CD4-positive, alpha-beta T cell (primary cell): ENCODE measurements at regions not wholly inside any gene's neighbourhood (a gene's known extent, or its start where the extent isn't known, plus 50 kb on each side); places are given as distances from the start of the nearest gene placed in this dataset.

Experiments used
- ATAC-seq: fragments of 200-7000 bp; cut with Tn5 transposase; one replicate; pipeline ENCODE4 v1.10.0; 2022; ENCODE audit warnings: mild to moderate bottlenecking; ENCODE audit not compliant: poor library complexity
- CTCF ChIA-PET: fragments of 350-600 bp; sonication (Branson Sonifier 250); formaldehyde crosslinking; loops from one replicate; lab custom pipeline; 2021; ENCODE audit warnings: antibody characterized with exemption, inconsistent platforms; lab: Charles Lee
- POLR2A ChIA-PET: fragments of 350-600 bp; sonication (Branson Sonifier 250); formaldehyde crosslinking; loops from one replicate; lab custom pipeline; 2021; ENCODE audit warnings: antibody characterized with exemption, inconsistent platforms; lab: Charles Lee
- DNase-seq, 14 experiments: peaks; one replicate each; pipeline ENCODE4 v3.0.0-alpha.2; 2013 to 2020; ENCODE audit warnings: mixed read lengths in 2 of 14
- H3K27ac ChIP-seq, 2 donors: one replicate each; pipeline versions ENCODE4 v1.5.1 to v1.7.0; 2013; ENCODE audit warnings: low read length in 2 of 2, low read depth in 1 of 2, mild to moderate bottlenecking in 1 of 2
- H3K27me3 ChIP-seq, 2 experiments: 1 replicate in 1 of 2; 2 replicates in 1 of 2; pipeline versions ENCODE4 v1.6.1 to v1.7.0; 2013; ENCODE audit warnings: low read length in 2 of 2, control low read depth in 1 of 2, mild to moderate bottlenecking in 1 of 2, moderate library complexity in 1 of 2; ENCODE audit not compliant: insufficient read depth in 2 of 2, control insufficient read depth in 1 of 2
- H3K36me3 ChIP-seq: one replicate; pipeline ENCODE4 v1.6.1; 2013; ENCODE audit warnings: low read length, control low read depth; ENCODE audit not compliant: insufficient read depth
- H3K4me1 ChIP-seq: one replicate; pipeline ENCODE4 v1.6.1; 2013; ENCODE audit warnings: low read length, control low read depth; ENCODE audit not compliant: insufficient read depth
- H3K4me3 ChIP-seq: one replicate; pipeline ENCODE4 v1.5.1; 2013; ENCODE audit warnings: mild to moderate bottlenecking, low read length, moderate library complexity
- H3K9me3 ChIP-seq, 2 experiments: 1 replicate in 1 of 2; 2 replicates in 1 of 2; pipeline versions ENCODE4 v1.6.1 to v1.7.0; 2013; ENCODE audit warnings: low read length in 2 of 2, mild to moderate bottlenecking in 2 of 2, control low read depth in 1 of 2, moderate library complexity in 1 of 2; ENCODE audit not compliant: control insufficient read depth in 1 of 2, insufficient read depth in 1 of 2
- H3K27ac Mint-ChIP-seq: one replicate; pipeline ENCODE4 v1.8.0; 2020; ENCODE audit warnings: mixed read lengths
- H3K27me3 Mint-ChIP-seq: one replicate; pipeline ENCODE4 v1.8.0; 2021; ENCODE audit warnings: mixed read lengths
- H3K36me3 Mint-ChIP-seq: one replicate; pipeline ENCODE4 v1.8.0; 2021; ENCODE audit warnings: low read depth, mixed read lengths
- H3K4me1 Mint-ChIP-seq: one replicate; pipeline ENCODE4 v1.8.0; 2021; ENCODE audit warnings: low read depth, mixed read lengths
- H3K4me3 Mint-ChIP-seq: one replicate; pipeline ENCODE4 v1.8.0; 2020; ENCODE audit warnings: mild to moderate bottlenecking, mixed read lengths
- H3K9me3 Mint-ChIP-seq: one replicate; pipeline ENCODE4 v1.8.0; 2020; ENCODE audit warnings: mixed read lengths
- CTCF ChIP-seq: fragments of 200-600 bp; IDR thresholded peaks from one replicate; pipeline ENCODE4 v1.8.0; 2022; ENCODE audit warnings: antibody characterized with exemption, mild to moderate bottlenecking
- intact Hi-C, 2 experiments: fragments of 100-400 bp; cut with DNase I in 1 of 2; cut with micrococcal nuclease in 1 of 2; formaldehyde crosslinking; loops; one replicate each; pipeline versions ENCODE4 v1.15.1 to v1.9.0; 2023 to 2025; cut with DNase I, micrococcal nuclease

DNA sequence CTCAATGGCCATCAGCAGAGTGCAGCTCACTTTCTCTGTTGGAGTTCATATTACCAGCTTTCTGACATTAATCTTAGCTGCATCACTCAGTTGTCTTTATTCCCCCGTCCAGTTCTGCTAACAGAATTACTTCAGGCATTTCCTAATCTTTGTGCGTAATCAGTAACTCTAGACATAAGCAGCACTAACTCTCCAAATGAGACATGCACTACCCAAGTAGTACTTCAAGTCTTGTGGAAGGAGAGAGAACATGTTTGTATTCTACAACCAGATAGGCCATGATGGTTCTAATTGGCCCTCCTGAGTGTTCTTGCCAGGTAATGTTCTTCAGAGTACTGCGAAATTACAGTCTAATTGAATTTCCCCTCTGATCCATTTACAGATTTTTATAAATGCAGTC, 448.5 kb upstream of the RPS6KA3 start:
- Histone ChIP-seq H3K27me3 (peaks cover 0 to 4% of the 10 kb centered on the region in 2 experiments), H3K4me3 (no peak overlapping the region), H3K36me3 (no peaks in the 10 kb centered on the region), H3K27ac (no peak overlapping the region), H3K9me3 (no peaks in the 10 kb centered on the region), H3K4me1 (no peaks in the 10 kb centered on the region)
- no peak overlapping the region for H3K4me3 Mint-ChIP-seq
- no peaks in the 10 kb centered on the region for H3K36me3 Mint-ChIP-seq
- no peak overlapping the region for H3K27ac Mint-ChIP-seq
- H3K27me3 Mint-ChIP-seq = no peaks in the 10 kb centered on the region
- intact Hi-C loops = no loop called here
- no peak for DNase-seq
- H3K4me1 Mint-ChIP-seq = no peaks in the 10 kb centered on the region
- no peaks in the 10 kb centered on the region for H3K9me3 Mint-ChIP-seq
- POLR2A ChIA-PET = no interaction called here
- CTCF ChIA-PET = no interaction called here
- no peak for TF ChIP-seq CTCF
- no peak for ATAC-seq

- Histone ChIP-seq H3K4me1 (no peaks in the 10 kb centered on the region), H3K4me3 (no peak overlapping the region), H3K27ac (no peak overlapping the region), H3K36me3 (no peaks in the 10 kb centered on the region), H3K27me3 (no peaks in the 10 kb centered on the region), H3K9me3 (no peaks in the 10 kb centered on the region)
- H3K36me3 Mint-ChIP-seq = no peaks in the 10 kb centered on the region
- no peaks in the 10 kb centered on the region for H3K4me1 Mint-ChIP-seq
- H3K27me3 Mint-ChIP-seq = peaks cover 3% of the 10 kb centered on the region
- ChIA-PET POLR2A (no interaction called here), CTCF (no interaction called here)
- ATAC-seq (no peak), DNase-seq (no peak)
- H3K4me3 Mint-ChIP-seq = no peak overlapping the region
- intact Hi-C loops = no loop called here
- no peak for TF ChIP-seq CTCF
- H3K27ac Mint-ChIP-seq = no peak overlapping the region
- peaks cover 2% of the 10 kb centered on the region for H3K9me3 Mint-ChIP-seq
Observed at GRCh38 chrX:20712811-20713210, 446.1 kb upstream of the RPS6KA3 start.

DNA sequence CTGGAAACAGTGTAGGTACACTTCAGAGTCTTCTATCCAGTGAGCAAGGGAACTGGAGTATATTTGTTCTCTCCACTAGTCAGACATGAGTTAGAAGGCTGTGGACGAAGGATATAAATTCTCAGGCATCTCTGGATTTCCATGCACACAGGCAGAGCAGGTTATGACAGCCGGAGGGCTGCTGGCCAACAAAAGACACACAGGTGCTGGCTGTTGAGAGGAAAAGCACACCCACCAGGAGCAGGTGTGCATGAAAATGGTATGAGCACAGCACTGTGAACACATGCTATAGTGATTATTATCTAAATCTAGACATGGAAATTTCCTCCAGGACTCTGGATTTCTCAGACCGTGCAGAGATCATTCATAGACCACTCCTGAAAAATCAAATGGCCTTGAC, 444.7 kb upstream of the RPS6KA3 start:
- intact Hi-C loops = no loop called here
- ATAC-seq = no peak

More for the DNA sequence above, 444.7 kb upstream of the RPS6KA3 start:
- H3K9me3 ChIP-seq = no peaks in the 10 kb centered on the region
- Mint-ChIP-seq H3K27ac (no peak overlapping the region), H3K9me3 (peaks cover 2% of the 10 kb centered on the region), H3K4me1 (no peaks in the 10 kb centered on the region), H3K36me3 (no peaks in the 10 kb centered on the region), H3K4me3 (no peak overlapping the region), H3K27me3 (peaks cover 11% of the 10 kb centered on the region)
- POLR2A ChIA-PET = no interaction called here
- H3K4me3 ChIP-seq = no peak overlapping the region
- H3K27me3 ChIP-seq = no peaks in the 10 kb centered on the region
- no peaks in the 10 kb centered on the region for H3K36me3 ChIP-seq
- no peak for TF ChIP-seq CTCF
- CTCF ChIA-PET = no interaction called here
- H3K4me1 ChIP-seq = no peaks in the 10 kb centered on the region
- no peak overlapping the region for H3K27ac ChIP-seq
- DNase-seq = no peak
